ENCODE measurements at regions not wholly inside any gene's neighbourhood (a gene's known extent, or its start where the extent isn't known, plus 50 kb on each side); places are given as distances from the start of the nearest gene placed in this dataset.

DNA sequence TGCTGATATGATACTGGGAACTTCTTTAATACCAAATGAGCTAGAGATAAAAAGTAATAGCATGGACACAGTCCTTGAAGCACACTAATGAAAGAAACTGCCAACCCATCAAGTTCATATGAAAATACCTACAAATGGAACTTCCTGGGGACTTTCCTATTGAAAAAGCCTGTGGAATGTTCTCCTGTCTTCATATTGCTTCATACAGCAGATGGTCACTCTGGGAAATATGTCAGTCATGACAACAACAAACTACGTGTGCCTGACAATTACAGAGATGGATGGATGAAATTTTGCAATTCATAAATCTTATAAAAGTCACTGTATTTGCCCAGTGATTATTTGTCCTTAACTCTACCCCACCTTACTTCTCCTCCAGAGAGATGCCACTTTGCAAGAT, 106.6 kb upstream of the COL1A2 start:
- no peak for ATAC-seq

More for the DNA sequence above, 106.6 kb upstream of the COL1A2 start:
- no peak overlapping the region for H3K4me3 ChIP-seq
- Mint-ChIP-seq H3K9me3 (no peaks in the 10 kb centered on the region), H3K27ac (no peak overlapping the region), H3K36me3 (ENCODE audit: low read depth) (no peaks in the 10 kb centered on the region), H3K4me3 (no peak overlapping the region), H3K27me3 (ENCODE audit: insufficient read depth, low read depth, poor library complexity) (no peaks in the 10 kb centered on the region), H3K4me1 (peaks cover 5% of the 10 kb centered on the region; the same call in 2 of the 3 replicates)
- no peak for DNase-seq (ENCODE audit: low spot score)
- TF ChIP-seq ZNF331 (CRISPR knock-in tag; IDR thresholded peaks at IDR 0.05; ENCODE audit: low read depth) (no peak), STAT1 (IDR thresholded peaks at IDR 0.05; ENCODE audit: unreplicated experiment) (no peak), NANOG (IDR thresholded peaks at IDR 0.05; ENCODE audit: borderline replicate concordance) (no peak), POLR2AphosphoS5 (IDR thresholded peaks at IDR 0.05; ENCODE audit: low read depth) (no peak), EZH2 (IDR thresholded peaks at IDR 0.05; ENCODE audit: low read depth, unreplicated experiment) (no peak), ZNF114 (CRISPR knock-in tag; IDR thresholded peaks at IDR 0.05) (no peak), EZH2phosphoT487 (IDR thresholded peaks at IDR 0.05; ENCODE audit: unreplicated experiment) (no peak), CREB1 (CRISPR knock-in tag; IDR thresholded peaks at IDR 0.05; ENCODE audit: low read depth) (no peak), JUNB (IDR thresholded peaks at IDR 0.05; ENCODE audit: unreplicated experiment) (no peak)
- TF ChIP-seq, protein P1, sequence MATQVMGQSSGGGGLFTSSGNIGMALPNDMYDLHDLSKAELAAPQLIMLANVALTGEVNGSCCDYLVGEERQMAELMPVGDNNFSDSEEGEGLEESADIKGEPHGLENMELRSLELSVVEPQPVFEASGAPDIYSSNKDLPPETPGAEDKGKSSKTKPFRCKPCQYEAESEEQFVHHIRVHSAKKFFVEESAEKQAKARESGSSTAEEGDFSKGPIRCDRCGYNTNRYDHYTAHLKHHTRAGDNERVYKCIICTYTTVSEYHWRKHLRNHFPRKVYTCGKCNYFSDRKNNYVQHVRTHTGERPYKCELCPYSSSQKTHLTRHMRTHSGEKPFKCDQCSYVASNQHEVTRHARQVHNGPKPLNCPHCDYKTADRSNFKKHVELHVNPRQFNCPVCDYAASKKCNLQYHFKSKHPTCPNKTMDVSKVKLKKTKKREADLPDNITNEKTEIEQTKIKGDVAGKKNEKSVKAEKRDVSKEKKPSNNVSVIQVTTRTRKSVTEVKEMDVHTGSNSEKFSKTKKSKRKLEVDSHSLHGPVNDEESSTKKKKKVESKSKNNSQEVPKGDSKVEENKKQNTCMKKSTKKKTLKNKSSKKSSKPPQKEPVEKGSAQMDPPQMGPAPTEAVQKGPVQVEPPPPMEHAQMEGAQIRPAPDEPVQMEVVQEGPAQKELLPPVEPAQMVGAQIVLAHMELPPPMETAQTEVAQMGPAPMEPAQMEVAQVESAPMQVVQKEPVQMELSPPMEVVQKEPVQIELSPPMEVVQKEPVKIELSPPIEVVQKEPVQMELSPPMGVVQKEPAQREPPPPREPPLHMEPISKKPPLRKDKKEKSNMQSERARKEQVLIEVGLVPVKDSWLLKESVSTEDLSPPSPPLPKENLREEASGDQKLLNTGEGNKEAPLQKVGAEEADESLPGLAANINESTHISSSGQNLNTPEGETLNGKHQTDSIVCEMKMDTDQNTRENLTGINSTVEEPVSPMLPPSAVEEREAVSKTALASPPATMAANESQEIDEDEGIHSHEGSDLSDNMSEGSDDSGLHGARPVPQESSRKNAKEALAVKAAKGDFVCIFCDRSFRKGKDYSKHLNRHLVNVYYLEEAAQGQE (IDR thresholded peaks at IDR 0.05; ENCODE audit: unreplicated experiment): no peak
- TF ChIP-seq, protein P2, sequence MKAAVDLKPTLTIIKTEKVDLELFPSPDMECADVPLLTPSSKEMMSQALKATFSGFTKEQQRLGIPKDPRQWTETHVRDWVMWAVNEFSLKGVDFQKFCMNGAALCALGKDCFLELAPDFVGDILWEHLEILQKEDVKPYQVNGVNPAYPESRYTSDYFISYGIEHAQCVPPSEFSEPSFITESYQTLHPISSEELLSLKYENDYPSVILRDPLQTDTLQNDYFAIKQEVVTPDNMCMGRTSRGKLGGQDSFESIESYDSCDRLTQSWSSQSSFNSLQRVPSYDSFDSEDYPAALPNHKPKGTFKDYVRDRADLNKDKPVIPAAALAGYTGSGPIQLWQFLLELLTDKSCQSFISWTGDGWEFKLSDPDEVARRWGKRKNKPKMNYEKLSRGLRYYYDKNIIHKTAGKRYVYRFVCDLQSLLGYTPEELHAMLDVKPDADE (IDR thresholded peaks at IDR 0.05): no peak
- TF ChIP-seq, protein P3, sequence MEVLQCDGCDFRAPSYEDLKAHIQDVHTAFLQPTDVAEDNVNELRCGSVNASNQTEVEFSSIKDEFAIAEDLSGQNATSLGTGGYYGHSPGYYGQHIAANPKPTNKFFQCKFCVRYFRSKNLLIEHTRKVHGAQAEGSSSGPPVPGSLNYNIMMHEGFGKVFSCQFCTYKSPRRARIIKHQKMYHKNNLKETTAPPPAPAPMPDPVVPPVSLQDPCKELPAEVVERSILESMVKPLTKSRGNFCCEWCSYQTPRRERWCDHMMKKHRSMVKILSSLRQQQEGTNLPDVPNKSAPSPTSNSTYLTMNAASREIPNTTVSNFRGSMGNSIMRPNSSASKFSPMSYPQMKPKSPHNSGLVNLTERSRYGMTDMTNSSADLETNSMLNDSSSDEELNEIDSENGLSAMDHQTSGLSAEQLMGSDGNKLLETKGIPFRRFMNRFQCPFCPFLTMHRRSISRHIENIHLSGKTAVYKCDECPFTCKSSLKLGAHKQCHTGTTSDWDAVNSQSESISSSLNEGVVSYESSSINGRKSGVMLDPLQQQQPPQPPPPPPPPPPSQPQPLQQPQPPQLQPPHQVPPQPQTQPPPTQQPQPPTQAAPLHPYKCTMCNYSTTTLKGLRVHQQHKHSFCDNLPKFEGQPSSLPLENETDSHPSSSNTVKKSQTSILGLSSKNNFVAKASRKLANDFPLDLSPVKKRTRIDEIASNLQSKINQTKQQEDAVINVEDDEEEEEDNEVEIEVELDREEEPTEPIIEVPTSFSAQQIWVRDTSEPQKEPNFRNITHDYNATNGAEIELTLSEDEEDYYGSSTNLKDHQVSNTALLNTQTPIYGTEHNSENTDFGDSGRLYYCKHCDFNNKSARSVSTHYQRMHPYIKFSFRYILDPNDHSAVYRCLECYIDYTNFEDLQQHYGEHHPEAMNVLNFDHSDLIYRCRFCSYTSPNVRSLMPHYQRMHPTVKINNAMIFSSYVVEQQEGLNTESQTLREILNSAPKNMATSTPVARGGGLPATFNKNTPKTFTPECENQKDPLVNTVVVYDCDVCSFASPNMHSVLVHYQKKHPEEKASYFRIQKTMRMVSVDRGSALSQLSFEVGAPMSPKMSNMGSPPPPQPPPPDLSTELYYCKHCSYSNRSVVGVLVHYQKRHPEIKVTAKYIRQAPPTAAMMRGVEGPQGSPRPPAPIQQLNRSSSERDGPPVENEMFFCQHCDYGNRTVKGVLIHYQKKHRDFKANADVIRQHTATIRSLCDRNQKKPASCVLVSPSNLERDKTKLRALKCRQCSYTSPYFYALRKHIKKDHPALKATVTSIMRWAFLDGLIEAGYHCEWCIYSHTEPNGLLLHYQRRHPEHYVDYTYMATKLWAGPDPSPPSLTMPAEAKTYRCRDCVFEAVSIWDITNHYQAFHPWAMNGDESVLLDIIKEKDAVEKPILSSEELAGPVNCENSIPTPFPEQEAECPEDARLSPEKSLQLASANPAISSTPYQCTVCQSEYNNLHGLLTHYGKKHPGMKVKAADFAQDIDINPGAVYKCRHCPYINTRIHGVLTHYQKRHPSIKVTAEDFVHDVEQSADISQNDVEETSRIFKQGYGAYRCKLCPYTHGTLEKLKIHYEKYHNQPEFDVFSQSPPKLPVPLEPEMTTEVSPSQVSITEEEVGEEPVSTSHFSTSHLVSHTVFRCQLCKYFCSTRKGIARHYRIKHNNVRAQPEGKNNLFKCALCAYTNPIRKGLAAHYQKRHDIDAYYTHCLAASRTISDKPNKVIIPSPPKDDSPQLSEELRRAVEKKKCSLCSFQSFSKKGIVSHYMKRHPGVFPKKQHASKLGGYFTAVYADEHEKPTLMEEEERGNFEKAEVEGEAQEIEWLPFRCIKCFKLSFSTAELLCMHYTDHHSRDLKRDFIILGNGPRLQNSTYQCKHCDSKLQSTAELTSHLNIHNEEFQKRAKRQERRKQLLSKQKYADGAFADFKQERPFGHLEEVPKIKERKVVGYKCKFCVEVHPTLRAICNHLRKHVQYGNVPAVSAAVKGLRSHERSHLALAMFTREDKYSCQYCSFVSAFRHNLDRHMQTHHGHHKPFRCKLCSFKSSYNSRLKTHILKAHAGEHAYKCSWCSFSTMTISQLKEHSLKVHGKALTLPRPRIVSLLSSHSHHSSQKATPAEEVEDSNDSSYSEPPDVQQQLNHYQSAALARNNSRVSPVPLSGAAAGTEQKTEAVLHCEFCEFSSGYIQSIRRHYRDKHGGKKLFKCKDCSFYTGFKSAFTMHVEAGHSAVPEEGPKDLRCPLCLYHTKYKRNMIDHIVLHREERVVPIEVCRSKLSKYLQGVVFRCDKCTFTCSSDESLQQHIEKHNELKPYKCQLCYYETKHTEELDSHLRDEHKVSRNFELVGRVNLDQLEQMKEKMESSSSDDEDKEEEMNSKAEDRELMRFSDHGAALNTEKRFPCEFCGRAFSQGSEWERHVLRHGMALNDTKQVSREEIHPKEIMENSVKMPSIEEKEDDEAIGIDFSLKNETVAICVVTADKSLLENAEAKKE (CRISPR knock-in tag; IDR thresholded peaks at IDR 0.05): no peak
- TF ChIP-seq, protein P4, sequence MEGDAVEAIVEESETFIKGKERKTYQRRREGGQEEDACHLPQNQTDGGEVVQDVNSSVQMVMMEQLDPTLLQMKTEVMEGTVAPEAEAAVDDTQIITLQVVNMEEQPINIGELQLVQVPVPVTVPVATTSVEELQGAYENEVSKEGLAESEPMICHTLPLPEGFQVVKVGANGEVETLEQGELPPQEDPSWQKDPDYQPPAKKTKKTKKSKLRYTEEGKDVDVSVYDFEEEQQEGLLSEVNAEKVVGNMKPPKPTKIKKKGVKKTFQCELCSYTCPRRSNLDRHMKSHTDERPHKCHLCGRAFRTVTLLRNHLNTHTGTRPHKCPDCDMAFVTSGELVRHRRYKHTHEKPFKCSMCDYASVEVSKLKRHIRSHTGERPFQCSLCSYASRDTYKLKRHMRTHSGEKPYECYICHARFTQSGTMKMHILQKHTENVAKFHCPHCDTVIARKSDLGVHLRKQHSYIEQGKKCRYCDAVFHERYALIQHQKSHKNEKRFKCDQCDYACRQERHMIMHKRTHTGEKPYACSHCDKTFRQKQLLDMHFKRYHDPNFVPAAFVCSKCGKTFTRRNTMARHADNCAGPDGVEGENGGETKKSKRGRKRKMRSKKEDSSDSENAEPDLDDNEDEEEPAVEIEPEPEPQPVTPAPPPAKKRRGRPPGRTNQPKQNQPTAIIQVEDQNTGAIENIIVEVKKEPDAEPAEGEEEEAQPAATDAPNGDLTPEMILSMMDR (conservative IDR thresholded peaks at IDR 0.05; ENCODE audit: low read depth in 2 of 2): no peak
- H3F3A ChIP-seq (replicated peaks; ENCODE audit: low read depth): no peaks in the 10 kb centered on the region
- no peak overlapping the region for H3K4me2 ChIP-seq
- no peaks in the 10 kb centered on the region for H3K27me3 ChIP-seq (ENCODE audit: insufficient read depth)
- no peaks in the 10 kb centered on the region for H3K9me2 ChIP-seq (ENCODE audit: insufficient read depth)
- no peak overlapping the region for H3K27ac ChIP-seq (ENCODE audit: low read depth)
- H4K20me1 ChIP-seq (replicated peaks; ENCODE audit: insufficient read depth): no peaks in the 10 kb centered on the region
- no peaks in the 10 kb centered on the region for H3K36me3 ChIP-seq (ENCODE audit: insufficient read depth)
- no peaks in the 10 kb centered on the region for H3K4me1 ChIP-seq (ENCODE audit: insufficient read depth)
- no peaks in the 10 kb centered on the region for H3K79me2 ChIP-seq (replicated peaks; ENCODE audit: insufficient read depth)
- H2AFZ ChIP-seq: no peak overlapping the region
